Pancreas (tissue), 10 donors: ENCODE measurements at regions not wholly inside any gene's neighbourhood (a gene's known extent, or its start where the extent isn't known, plus 50 kb on each side); places are given as distances from the start of the nearest gene placed in this dataset.

Experiments
- ATAC-seq, 4 donors: fragments of 200-7000 bp; cut with Tn5 transposase; one replicate each; pipeline versions ENCODE4 v1.8.0 to v1.9.1; 2020; ENCODE audit warnings: mild to moderate bottlenecking in 4 of 4, moderate library complexity in 4 of 4
- DNase-seq, 6 donors: peaks; one replicate each; pipeline ENCODE4 v3.0.0-alpha.2; 2020
- FAIRE-seq: peaks from 2 replicates; lab custom pipeline; 2012; peaks lifted over from hg19 to GRCh38; lab: Jason Lieb, UNC
- H3K27ac ChIP-seq, 4 donors: fragments of 200-600 bp; sonication (generic); 1 replicate in 3 of 4; 2 replicates in 1 of 4; pipeline versions ENCODE4 v1.5.0 to v1.8.0; 2020
- H3K27me3 ChIP-seq, 4 donors: fragments of 200-600 bp; one replicate each; pipeline ENCODE4 v1.8.0; 2021
- H3K36me3 ChIP-seq, 3 donors: fragments of 200-600 bp; sonication (generic) in 1 of 3; one replicate each; pipeline versions ENCODE4 v1.5.0 to v1.8.0; 2020 to 2021
- H3K4me1 ChIP-seq, 3 donors: fragments of 200-600 bp; one replicate each; pipeline ENCODE4 v1.8.0; 2021
- H3K4me3 ChIP-seq, 4 donors: fragments of 200-600 bp; sonication (generic) in 2 of 4; one replicate each; pipeline versions ENCODE4 v1.5.0 to v1.8.0; 2020 to 2021
- H3K9me3 ChIP-seq, 4 donors: fragments of 200-600 bp; one replicate each; pipeline ENCODE4 v1.8.0; 2021
- WGBS, 2 donors: extraction: QIAGEN DNeasy Blood & Tissue Kit; methylation state at CpG; one replicate each; pipeline ENCODE4 v1.1.7; 2013; 5-methylcytosine and 5-hydroxymethylcytosine counted together
- intact Hi-C, 3 donors: fragments of 100-400 bp; cut with DNase I; formaldehyde crosslinking; loops; one replicate each; pipeline versions ENCODE4 v1.11.1 to v1.14.2; 2022
- TF ChIP-seq, protein P1 (sequence below), 4 donors: fragments of 200-600 bp; sonication (generic) in 3 of 4; IDR thresholded peaks; one replicate each; pipeline versions ENCODE4 v1.5.0 to v1.8.0; 2021; ENCODE audit warnings: antibody characterized with exemption in 4 of 4
- donor health status: healthy with polysubstance abuse.
- donor health status: DM: no; HTN: no; CAD: no; lungs with moderate emphysema.
- donor health status: DM: no; HTN: no; CAD: no.
- donor health status: control.
- donor health status: control.
- donor health status: Bipolar disorder and iron deficiency.
- donor health status: DM: yes; HTN: yes; CAD: no.
- donor health status: DM: no; HTN: no; CAD: no.
- donor health status: DM: no; HTN: no; CAD: no.
- donor health status: DM: yes; HTN: yes; CAD: no.

DNA sequence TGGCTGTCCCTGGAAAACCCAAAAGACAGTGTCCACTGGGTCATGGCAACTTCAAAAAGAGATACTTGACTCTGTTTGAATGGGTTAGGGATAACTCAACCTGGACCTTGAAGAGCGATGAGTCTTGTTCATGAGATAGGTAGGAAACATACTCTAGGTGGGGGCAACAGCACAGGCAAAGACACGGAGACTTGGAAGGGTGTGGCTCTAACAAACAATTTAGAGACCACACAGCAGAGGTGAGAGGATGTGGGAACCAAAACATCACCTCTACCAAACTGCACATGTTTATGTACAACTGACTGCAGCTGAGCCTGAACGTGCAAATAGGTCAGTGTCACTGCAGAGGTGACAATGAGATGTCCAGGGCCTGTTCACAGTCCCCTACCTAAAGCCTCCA is 247.7 kb upstream of the ADRA1B start:
- H3K27me3 ChIP-seq, result no peaks in the 10 kb centered on the region
- intact Hi-C loops, result no loop called here
- no peak for FAIRE-seq
- no peak for ATAC-seq
- H3K9me3 ChIP-seq, result no peaks in the 10 kb centered on the region
- no peak for DNase-seq
- no peak overlapping the region for H3K27ac ChIP-seq
- H3K4me1 ChIP-seq, result no peaks in the 10 kb centered on the region
- 47 to 69% methylated on average over 3 of the region's 3 CpGs for WGBS, 2 donors
- no peaks in the 10 kb centered on the region for H3K36me3 ChIP-seq
- TF ChIP-seq, protein P1, sequence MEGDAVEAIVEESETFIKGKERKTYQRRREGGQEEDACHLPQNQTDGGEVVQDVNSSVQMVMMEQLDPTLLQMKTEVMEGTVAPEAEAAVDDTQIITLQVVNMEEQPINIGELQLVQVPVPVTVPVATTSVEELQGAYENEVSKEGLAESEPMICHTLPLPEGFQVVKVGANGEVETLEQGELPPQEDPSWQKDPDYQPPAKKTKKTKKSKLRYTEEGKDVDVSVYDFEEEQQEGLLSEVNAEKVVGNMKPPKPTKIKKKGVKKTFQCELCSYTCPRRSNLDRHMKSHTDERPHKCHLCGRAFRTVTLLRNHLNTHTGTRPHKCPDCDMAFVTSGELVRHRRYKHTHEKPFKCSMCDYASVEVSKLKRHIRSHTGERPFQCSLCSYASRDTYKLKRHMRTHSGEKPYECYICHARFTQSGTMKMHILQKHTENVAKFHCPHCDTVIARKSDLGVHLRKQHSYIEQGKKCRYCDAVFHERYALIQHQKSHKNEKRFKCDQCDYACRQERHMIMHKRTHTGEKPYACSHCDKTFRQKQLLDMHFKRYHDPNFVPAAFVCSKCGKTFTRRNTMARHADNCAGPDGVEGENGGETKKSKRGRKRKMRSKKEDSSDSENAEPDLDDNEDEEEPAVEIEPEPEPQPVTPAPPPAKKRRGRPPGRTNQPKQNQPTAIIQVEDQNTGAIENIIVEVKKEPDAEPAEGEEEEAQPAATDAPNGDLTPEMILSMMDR (IDR thresholded peaks at IDR 0.05), result no peak
- no peak overlapping the region for H3K4me3 ChIP-seq

DNA sequence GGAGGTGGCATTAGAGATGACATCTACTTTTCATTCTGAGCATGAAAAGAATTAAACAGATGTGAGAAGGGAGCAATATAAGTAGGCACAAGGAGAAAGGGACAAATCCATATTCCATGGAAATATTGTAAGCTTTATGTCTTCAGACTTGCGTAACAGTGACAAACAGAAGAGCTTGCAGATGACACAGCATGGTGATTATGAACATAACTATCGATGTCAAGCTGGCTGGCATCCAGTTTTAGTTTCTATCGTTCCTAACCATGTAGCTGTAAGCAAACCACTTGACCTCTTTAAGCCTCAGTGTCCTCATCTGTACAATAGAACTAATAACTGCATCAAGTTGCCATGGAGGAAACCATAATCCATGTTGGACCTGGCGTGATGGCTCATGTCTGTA is 246.7 kb upstream of the ADRA1B start:
- intact Hi-C loops, result no loop called here
- 71 to 80% methylated on average over 4 of the region's 4 CpGs for WGBS, 2 donors
- Histone ChIP-seq H3K9me3 (no peaks in the 10 kb centered on the region), H3K36me3 (no peaks in the 10 kb centered on the region), H3K27me3 (no peaks in the 10 kb centered on the region), H3K4me1 (no peaks in the 10 kb centered on the region), H3K27ac (no peak overlapping the region), H3K4me3 (no peak overlapping the region)
- no peak for ATAC-seq
- TF ChIP-seq, protein P1 (IDR thresholded peaks at IDR 0.05), result no peak
- FAIRE-seq, result no peak
- DNase-seq, result no peak

DNA sequence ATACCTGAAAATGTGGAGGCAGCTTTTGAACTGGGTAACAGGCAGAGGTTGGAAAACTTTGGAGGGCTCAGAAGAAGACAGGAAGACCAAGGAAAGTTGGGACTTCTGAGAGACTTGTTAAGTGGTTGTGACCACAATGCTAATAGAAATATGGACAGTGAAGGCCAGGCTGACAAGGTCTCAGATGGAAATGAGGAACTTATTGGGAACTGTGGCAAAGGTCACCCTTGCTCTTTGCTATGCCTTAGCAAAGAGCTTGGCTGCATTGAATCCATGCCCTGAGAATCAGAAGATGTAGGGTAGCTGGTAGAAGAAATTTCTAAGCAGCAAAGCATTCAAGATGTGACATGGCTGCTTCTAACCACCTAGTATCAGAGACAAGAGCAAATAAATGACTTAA is 244.4 kb upstream of the ADRA1B start:
- Histone ChIP-seq H3K36me3 (no peaks in the 10 kb centered on the region), H3K4me1 (no peaks in the 10 kb centered on the region), H3K27ac (no peak overlapping the region), H3K9me3 (no peaks in the 10 kb centered on the region), H3K4me3 (no peak overlapping the region), H3K27me3 (no peaks in the 10 kb centered on the region)
- intact Hi-C loops, result no loop called here
- FAIRE-seq, result no peak
- no peak for DNase-seq
- TF ChIP-seq, protein P1 (IDR thresholded peaks at IDR 0.05), result no peak
- ATAC-seq, result no peak

DNA sequence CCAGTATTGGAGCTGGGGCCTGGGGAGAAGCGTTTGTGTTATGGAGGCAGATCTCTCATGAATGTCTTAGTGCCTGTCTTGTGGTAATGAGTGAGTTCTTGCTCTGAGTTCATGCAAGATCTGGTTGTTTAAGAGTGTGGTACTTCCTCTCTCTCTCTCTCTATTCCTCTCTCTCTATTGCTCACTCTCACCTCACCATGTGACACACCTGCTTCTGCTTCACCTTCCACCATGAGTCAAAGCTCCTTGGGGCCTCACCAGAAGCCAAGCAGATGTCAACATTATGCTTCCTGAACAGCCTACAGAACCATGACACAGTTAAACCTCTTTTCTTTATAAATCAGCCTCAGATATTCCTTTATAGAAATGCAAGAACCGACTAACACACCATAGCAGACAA is 242.7 kb upstream of the ADRA1B start:
- TF ChIP-seq, protein P1 (IDR thresholded peaks at IDR 0.05), result no peak
- Histone ChIP-seq H3K4me1 (no peaks in the 10 kb centered on the region), H3K36me3 (no peaks in the 10 kb centered on the region), H3K27ac (no peak overlapping the region), H3K27me3 (no peaks in the 10 kb centered on the region), H3K4me3 (no peak overlapping the region), H3K9me3 (no peaks in the 10 kb centered on the region)
- DNase-seq, result no peak
- WGBS, 2 donors, result 49 to 61% methylated on average over 2 of the region's 2 CpGs
- intact Hi-C loops, result no loop called here
- no peak for FAIRE-seq
- ATAC-seq, result no peak

DNA sequence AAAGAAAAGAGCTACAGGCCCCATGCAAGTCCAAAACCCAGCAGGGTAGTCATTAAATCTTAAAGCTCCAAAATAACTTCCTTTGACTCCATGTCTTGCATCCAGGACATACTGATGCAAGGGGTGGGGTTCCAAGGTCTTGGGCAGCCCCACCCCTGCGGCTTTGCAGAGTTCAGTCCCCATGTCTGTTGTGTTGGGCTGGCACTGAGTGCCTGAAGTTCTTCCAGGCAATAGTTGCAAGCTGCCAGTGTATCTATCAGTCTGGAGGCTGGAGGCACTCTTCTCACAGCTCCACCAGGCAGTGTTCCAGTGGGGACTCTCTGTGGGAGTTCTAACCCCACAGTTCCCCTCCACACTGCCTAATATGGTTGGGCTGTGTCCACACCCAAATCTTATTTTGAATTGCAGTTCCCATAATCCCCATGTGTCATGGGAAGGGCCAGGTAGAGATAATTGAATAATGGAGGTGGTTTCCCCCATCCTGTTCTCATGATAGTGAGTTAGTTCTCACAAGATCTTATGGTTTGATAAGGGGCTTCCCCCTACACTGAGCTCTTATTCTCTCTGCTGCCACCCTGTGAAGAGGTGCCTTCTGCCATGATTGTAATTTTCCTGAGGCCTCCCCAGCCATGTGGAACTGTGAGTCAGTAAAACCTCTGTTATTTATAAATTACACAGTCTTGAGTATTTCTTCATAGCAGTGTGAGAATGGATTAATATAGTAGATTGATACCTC is 237.5 kb upstream of the ADRA1B start:
- no peaks in the 10 kb centered on the region for H3K9me3 ChIP-seq
- DNase-seq (no peak), FAIRE-seq (no peak), ATAC-seq (no peak)
- no peaks in the 10 kb centered on the region for H3K36me3 ChIP-seq
- intact Hi-C loops, result no loop called here
- 22 to 38% methylated on average over 1 of the region's 1 CpG for WGBS, 2 donors
- TF ChIP-seq, protein P1 (IDR thresholded peaks at IDR 0.05), result no peak
- no peak overlapping the region for H3K27ac ChIP-seq
- H3K4me3 ChIP-seq, result no peak overlapping the region
- H3K27me3 ChIP-seq, result no peaks in the 10 kb centered on the region
- no peaks in the 10 kb centered on the region for H3K4me1 ChIP-seq
